Fibroblast of lung (primary cell): ENCODE measurements at regions not wholly inside any gene's neighbourhood (a gene's known extent, or its start where the extent isn't known, plus 50 kb on each side); places are given as distances from the start of the nearest gene placed in this dataset.

Experiments
- EZH2 ChIP-seq: IDR thresholded peaks from 2 replicates; pipeline ENCODE4 v1.5.1; 2012; ENCODE audit warnings: low read length, control low read depth, mild to moderate bottlenecking; ENCODE audit errors: missing control alignments
- TF ChIP-seq, protein P1 (sequence below), 2 donors: IDR thresholded peaks in 1 of 2; conservative IDR thresholded peaks in 1 of 2; 1 replicate in 1 of 2; 2 replicates in 1 of 2; pipeline ENCODE4 v1.5.1; 2011 to 2012; ENCODE audit warnings: low read length in 2 of 2, control low read depth in 1 of 2, inconsistent platforms in 1 of 2, low read depth in 1 of 2, mild to moderate bottlenecking in 1 of 2

- TF ChIP-seq, protein P1, sequence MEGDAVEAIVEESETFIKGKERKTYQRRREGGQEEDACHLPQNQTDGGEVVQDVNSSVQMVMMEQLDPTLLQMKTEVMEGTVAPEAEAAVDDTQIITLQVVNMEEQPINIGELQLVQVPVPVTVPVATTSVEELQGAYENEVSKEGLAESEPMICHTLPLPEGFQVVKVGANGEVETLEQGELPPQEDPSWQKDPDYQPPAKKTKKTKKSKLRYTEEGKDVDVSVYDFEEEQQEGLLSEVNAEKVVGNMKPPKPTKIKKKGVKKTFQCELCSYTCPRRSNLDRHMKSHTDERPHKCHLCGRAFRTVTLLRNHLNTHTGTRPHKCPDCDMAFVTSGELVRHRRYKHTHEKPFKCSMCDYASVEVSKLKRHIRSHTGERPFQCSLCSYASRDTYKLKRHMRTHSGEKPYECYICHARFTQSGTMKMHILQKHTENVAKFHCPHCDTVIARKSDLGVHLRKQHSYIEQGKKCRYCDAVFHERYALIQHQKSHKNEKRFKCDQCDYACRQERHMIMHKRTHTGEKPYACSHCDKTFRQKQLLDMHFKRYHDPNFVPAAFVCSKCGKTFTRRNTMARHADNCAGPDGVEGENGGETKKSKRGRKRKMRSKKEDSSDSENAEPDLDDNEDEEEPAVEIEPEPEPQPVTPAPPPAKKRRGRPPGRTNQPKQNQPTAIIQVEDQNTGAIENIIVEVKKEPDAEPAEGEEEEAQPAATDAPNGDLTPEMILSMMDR (conservative IDR thresholded peaks at IDR 0.05 in 1 of 2, IDR thresholded peaks at IDR 0.05 in 1 of 2; ENCODE audit: low read depth in 1 of 2, low read length in 2 of 2), result no peak
- TF ChIP-seq EZH2, result no peak
Measured at GRCh38 chr4:18878561-18878960, 857.0 kb upstream of the LCORL start.
